ENCODE measurements at regions not wholly inside any gene's neighbourhood (a gene's known extent, or its start where the extent isn't known, plus 50 kb on each side); places are given as distances from the start of the nearest gene placed in this dataset.
"Not testable (repeated sequence)": the region's sequence is repeated elsewhere in the genome, so short reads cannot be mapped to it uniquely, and the experiment has no call there.

DNA sequence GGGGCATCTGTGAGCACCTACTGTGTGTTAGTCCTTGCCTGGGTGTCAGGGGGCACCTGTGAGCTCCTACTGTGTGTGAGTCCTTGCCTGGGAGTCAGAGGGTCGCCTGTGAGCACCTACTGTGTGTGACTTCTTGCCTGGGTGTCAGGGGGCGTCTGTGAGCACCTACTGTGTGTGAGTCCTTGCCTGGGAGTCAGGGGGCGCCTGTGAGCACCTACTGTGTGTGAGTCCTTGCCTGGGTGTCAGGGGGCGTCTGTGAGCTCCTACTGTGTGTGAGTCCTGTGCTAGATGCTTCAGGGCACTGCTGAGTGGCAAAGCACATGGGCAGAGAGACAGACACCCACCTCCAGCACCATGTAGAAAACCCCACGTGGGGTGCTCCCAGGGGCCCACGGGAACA, 66.9 kb upstream of the COL5A1 start:
- TF ChIP-seq POLR2A (IDR thresholded peaks at IDR 0.05) = not testable (repeated sequence)
- TF ChIP-seq, protein P1, sequence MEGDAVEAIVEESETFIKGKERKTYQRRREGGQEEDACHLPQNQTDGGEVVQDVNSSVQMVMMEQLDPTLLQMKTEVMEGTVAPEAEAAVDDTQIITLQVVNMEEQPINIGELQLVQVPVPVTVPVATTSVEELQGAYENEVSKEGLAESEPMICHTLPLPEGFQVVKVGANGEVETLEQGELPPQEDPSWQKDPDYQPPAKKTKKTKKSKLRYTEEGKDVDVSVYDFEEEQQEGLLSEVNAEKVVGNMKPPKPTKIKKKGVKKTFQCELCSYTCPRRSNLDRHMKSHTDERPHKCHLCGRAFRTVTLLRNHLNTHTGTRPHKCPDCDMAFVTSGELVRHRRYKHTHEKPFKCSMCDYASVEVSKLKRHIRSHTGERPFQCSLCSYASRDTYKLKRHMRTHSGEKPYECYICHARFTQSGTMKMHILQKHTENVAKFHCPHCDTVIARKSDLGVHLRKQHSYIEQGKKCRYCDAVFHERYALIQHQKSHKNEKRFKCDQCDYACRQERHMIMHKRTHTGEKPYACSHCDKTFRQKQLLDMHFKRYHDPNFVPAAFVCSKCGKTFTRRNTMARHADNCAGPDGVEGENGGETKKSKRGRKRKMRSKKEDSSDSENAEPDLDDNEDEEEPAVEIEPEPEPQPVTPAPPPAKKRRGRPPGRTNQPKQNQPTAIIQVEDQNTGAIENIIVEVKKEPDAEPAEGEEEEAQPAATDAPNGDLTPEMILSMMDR (IDR thresholded peaks at IDR 0.05) = not testable (repeated sequence)

Measured in prostate gland (tissue), 2 donors.